ENCODE measurements at regions not wholly inside any gene's neighbourhood (a gene's known extent, or its start where the extent isn't known, plus 50 kb on each side); places are given as distances from the start of the nearest gene placed in this dataset.

DNA sequence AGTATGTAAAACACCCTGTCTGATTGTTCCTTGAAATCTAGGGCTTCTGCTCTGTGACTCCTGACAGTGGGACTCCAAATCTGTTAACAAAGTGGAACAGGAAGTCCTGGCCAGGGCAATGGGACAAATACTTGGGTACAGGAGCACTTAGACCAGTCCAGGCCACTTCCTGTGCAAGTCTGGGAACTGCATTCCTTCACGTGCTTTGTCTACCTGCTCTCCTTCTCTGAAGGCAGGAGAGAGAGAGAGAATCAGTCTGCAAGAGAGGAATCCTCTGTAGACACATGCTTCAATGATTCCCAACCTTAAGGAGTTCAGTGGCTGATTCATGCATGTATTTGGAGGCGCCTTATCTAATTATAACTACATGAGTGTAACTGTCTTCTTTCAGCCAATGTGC, 530.2 kb downstream of the GATA3 start:
- Mint-ChIP-seq H3K27ac (no peak overlapping the region), H3K4me1 (no peaks in the 10 kb centered on the region), H3K4me3 (no peak overlapping the region), H3K27me3 (peaks cover 57% of the 10 kb centered on the region), H3K36me3 (ENCODE audit: low read depth) (no peaks in the 10 kb centered on the region)
- ATAC-seq = no peak
- no peak for DNase-seq
- H3K9me3 ChIP-seq (ENCODE audit: control insufficient read depth, low read length, poor library complexity, severe bottlenecking) = no peaks in the 10 kb centered on the region

DNA sequence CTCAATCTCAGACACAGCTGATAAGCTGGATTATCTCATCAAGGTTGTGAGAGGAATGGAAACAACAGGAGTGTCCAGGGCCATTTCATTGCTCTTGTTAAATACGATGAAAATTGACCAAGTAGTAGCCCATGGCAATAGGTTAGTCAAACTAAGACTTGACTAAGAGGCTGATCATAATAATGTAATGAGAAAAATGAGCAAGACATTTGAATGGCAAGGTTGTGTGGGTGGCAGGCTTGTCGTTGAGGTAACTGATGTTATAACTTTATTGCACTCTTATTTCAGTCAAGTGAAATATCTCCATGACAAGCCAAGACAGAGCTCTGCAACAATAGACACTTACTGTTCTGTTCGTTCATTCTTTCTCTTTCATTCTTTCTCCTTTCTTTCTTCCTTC, 532.0 kb downstream of the GATA3 start:
- no peak overlapping the region for H3K4me3 Mint-ChIP-seq
- no peaks in the 10 kb centered on the region for H3K36me3 Mint-ChIP-seq (ENCODE audit: low read depth)
- ATAC-seq (no peak), DNase-seq (no peak)
- H3K27me3 Mint-ChIP-seq = peaks cover 60% of the 10 kb centered on the region
- no peak overlapping the region for H3K27ac Mint-ChIP-seq
- H3K9me3 ChIP-seq (ENCODE audit: control insufficient read depth, low read length, poor library complexity, severe bottlenecking) = no peaks in the 10 kb centered on the region
- H3K4me1 Mint-ChIP-seq = no peaks in the 10 kb centered on the region

DNA sequence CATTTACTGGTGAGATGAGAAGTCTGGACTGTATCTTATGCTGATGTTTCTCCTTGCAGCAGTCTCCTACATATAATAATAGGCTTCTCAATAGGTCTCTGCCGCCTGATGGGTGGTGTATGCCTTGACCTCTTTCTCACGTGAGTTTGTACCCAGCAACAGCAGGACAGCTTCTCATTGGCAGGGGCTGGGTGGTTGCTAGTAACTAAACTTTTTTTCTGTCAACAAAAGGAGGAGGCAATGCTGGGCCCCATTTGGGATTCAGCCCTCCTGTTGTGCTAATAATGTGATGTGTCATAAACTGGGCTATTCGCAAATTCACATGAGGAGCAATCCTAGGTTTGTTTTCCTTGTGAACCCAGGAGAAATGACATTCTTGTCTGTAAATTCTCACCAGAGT, 533.6 kb downstream of the GATA3 start:
- Mint-ChIP-seq H3K4me3 (no peak overlapping the region), H3K27me3 (peaks cover 58% of the 10 kb centered on the region), H3K4me1 (no peaks in the 10 kb centered on the region), H3K36me3 (ENCODE audit: low read depth) (no peaks in the 10 kb centered on the region), H3K27ac (no peak overlapping the region)
- DNase-seq (no peak), ATAC-seq (no peak)
- H3K9me3 ChIP-seq (ENCODE audit: control insufficient read depth, low read length, poor library complexity, severe bottlenecking) = no peaks in the 10 kb centered on the region

DNA sequence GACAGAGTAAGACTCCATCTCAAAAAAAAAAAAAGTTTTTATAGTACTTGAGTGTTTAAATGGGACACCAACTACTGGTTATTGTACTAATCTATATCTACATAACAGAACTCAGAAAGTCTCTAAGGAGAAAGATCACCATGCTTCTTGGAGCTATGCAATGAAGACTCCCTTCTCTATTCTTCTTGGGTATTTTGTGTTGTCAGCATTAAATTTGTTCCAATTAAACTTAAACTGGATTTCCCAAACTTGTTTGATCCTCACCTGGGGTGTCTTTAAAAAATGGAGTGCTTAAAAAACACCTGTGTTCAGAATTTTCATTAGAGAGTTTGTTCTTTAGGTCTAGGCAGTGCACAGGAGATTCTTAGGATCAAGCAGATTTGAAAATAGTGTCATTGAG, 536.0 kb downstream of the GATA3 start:
- Mint-ChIP-seq H3K4me3 (no peak overlapping the region), H3K36me3 (ENCODE audit: low read depth) (no peaks in the 10 kb centered on the region), H3K27ac (no peak overlapping the region), H3K27me3 (peaks cover 44% of the 10 kb centered on the region), H3K4me1 (no peaks in the 10 kb centered on the region)
- DNase-seq = no peak
- no peaks in the 10 kb centered on the region for H3K9me3 ChIP-seq (ENCODE audit: control insufficient read depth, low read length, poor library complexity, severe bottlenecking)
- no peak for ATAC-seq

DNA sequence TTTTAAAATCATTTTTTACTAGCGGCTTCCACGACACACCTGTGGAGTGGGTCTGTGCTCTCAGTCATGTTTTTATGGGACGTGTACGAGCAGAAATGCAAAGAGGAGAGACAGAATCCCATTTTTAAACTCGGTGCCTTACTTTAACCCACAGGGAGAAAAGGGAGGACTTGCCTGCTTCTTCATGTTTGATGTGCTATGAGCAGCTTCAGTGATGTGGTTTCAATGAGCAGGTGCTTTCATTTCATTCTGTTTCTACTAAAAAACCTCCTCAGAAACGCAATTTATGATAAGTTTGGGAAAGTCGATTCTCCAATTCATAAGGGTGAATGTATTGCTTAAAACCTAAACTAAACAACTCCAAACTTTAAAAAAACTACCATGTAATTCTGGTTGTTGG, 537.2 kb downstream of the GATA3 start:
- Mint-ChIP-seq H3K4me3 (no peak overlapping the region), H3K27me3 (peaks cover 44% of the 10 kb centered on the region), H3K27ac (no peak overlapping the region), H3K4me1 (no peaks in the 10 kb centered on the region), H3K36me3 (ENCODE audit: low read depth) (no peaks in the 10 kb centered on the region)
- DNase-seq = no peak
- no peak for ATAC-seq
- H3K9me3 ChIP-seq (ENCODE audit: control insufficient read depth, low read length, poor library complexity, severe bottlenecking) = no peaks in the 10 kb centered on the region

DNA sequence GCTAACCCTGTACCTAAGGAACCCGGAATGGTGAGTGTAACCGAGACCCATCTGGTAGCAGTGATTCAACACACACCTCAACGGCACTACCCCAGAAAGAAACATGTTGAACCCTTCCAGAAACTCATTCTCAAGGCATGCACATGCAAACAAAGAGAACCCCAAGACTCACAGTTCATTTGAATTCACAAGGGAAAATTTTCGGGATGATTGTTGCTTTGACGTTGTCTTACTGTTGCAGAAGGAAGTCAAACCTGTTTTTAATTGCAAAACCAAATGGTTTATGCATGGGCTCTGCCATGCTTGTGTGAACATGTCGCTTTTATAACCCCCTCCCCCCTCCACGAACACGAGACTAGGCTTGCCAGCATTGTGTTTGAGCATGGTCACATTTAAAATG, 539.7 kb downstream of the GATA3 start:
- H3K4me1 Mint-ChIP-seq = no peaks in the 10 kb centered on the region
- peaks cover 23% of the 10 kb centered on the region for H3K27me3 Mint-ChIP-seq
- no peaks in the 10 kb centered on the region for H3K9me3 ChIP-seq (ENCODE audit: control insufficient read depth, low read length, poor library complexity, severe bottlenecking)
- H3K27ac Mint-ChIP-seq = no peak overlapping the region
- ATAC-seq = no peak
- no peak for DNase-seq
- no peaks in the 10 kb centered on the region for H3K36me3 Mint-ChIP-seq (ENCODE audit: low read depth)
- H3K4me3 Mint-ChIP-seq = no peak overlapping the region

DNA sequence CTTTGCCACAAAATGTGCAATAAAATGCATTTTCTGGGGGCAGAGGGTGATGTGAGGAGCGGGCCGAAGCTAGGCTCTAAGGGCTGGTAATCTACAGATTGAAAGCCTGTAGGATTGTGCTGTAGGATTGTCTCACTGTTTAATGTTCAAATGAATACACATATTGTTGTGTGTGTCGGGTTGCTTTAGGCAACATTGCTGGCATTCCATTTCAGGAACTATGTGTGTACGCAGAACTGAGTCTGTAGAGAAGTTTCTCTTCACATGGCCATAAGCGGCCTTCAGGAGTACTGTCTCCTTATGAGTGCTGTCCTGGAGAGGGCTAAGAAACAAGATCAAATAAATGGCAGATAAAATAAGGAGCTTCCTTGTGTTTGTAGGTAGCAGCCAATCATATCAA, 540.2 kb downstream of the GATA3 start:
- H3K4me1 Mint-ChIP-seq = no peaks in the 10 kb centered on the region
- DNase-seq (no peak), ATAC-seq (no peak)
- no peaks in the 10 kb centered on the region for H3K36me3 Mint-ChIP-seq (ENCODE audit: low read depth)
- H3K9me3 ChIP-seq (ENCODE audit: control insufficient read depth, low read length, poor library complexity, severe bottlenecking) = no peaks in the 10 kb centered on the region
- no peak overlapping the region for H3K27ac Mint-ChIP-seq
- peaks cover 22% of the 10 kb centered on the region for H3K27me3 Mint-ChIP-seq
- no peak overlapping the region for H3K4me3 Mint-ChIP-seq

DNA sequence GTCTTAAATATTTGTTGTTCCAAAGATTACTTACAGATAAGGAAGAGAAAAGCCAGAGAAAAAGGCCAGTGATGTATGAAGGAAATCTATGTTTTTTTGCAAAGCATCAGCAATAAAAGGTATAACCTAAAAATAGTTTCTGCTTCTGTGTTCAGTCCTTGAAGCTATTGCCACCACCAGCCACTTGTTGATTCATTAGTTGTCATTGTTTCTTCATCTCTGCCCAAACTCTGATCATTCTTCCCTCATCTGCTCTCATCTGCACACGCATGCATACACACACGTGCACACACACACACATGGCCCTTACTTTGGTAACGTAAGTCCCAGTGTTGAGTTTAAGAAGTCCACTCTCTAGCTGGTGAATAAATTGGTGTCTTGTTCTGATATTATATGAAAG, 540.7 kb downstream of the GATA3 start:
- Mint-ChIP-seq H3K27me3 (peaks cover 19% of the 10 kb centered on the region), H3K4me3 (no peak overlapping the region), H3K27ac (no peak overlapping the region), H3K4me1 (no peaks in the 10 kb centered on the region), H3K36me3 (ENCODE audit: low read depth) (no peaks in the 10 kb centered on the region)
- no peaks in the 10 kb centered on the region for H3K9me3 ChIP-seq (ENCODE audit: control insufficient read depth, low read length, poor library complexity, severe bottlenecking)
- no peak for DNase-seq
- no peak for ATAC-seq

DNA sequence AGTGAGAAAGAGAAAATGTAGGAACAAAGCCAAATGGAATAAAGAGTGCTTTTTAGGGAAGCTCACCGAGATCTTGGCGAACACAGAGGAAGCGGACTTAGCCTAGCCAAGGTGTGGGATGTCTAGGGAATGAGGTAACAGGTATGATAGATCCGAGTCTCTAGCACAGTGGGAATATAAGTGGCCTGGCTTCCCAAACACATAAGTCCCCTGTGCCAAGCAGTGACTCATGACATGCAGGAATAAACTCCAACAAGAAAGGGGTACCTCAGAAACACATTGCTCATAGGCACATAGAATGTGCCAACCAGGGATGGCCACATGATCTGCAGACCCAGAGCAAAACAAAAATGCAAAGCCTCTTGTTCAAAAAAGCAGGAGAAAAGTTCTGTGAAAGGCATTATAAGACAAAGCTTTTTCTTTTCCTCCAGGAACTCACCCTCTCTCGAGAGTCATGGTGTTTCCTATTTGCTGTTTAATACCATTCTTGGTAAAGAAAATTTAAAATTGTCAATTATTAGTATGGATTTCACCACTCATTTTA, 542.5 kb downstream of the GATA3 start:
- Mint-ChIP-seq H3K36me3 (ENCODE audit: low read depth) (no peaks in the 10 kb centered on the region), H3K4me3 (no peak overlapping the region), H3K4me1 (no peaks in the 10 kb centered on the region), H3K27ac (no peak overlapping the region), H3K27me3 (peaks cover 8% of the 10 kb centered on the region)
- H3K9me3 ChIP-seq (ENCODE audit: control insufficient read depth, low read length, poor library complexity, severe bottlenecking) = no peaks in the 10 kb centered on the region
- ATAC-seq = no peak
- no peak for DNase-seq

DNA sequence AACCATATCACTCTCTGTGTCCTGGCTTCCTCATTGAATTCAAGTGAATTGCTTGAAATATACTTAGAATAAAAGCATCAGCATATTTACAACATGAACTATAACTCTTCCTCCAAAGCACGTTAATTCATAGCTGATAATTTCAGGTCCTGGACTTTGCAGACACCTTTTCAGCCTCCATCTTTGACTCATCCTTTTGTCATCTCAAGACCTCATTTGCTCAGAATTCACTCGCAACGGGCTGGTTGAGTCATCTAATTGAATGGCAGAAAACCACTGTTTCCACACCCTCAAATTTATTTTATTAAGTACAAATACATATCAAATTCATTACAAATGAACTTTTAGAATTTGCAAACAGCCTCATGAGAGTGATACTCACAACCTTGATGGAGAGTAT, 545.7 kb downstream of the GATA3 start:
- no peak for ATAC-seq

DNA sequence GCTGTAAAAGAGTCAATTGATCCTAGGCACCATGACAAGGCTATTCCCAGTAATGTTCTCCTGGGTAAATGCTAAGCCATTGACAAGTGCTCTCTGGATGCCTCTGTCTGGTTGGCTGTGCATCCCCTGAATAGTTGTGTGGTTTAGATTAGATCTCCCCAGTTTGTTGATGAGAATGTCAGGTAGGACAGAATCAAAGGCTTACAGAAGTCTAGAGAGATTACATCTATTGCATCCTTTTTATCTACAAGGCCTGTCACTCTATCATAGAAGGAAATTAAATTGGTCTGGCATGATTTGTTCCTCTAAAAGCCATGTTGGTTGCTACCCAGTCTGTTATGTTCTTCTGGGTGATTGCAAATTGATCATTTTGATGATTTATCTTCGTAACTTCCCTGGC, 548.3 kb downstream of the GATA3 start:
- Mint-ChIP-seq H3K36me3 (ENCODE audit: low read depth) (no peaks in the 10 kb centered on the region), H3K4me1 (no peaks in the 10 kb centered on the region), H3K4me3 (no peak overlapping the region), H3K27me3 (no peaks in the 10 kb centered on the region), H3K27ac (no peak overlapping the region)
- DNase-seq (no peak), ATAC-seq (no peak)
- H3K9me3 ChIP-seq (ENCODE audit: control insufficient read depth, low read length, poor library complexity, severe bottlenecking) = no peaks in the 10 kb centered on the region

More for the DNA sequence above, 545.7 kb downstream of the GATA3 start:
- Mint-ChIP-seq H3K27me3 (peaks cover 8% of the 10 kb centered on the region), H3K4me1 (no peaks in the 10 kb centered on the region), H3K36me3 (ENCODE audit: low read depth) (no peaks in the 10 kb centered on the region), H3K27ac (no peak overlapping the region), H3K4me3 (no peak overlapping the region)
- DNase-seq = no peak
- no peaks in the 10 kb centered on the region for H3K9me3 ChIP-seq (ENCODE audit: control insufficient read depth, low read length, poor library complexity, severe bottlenecking)

DNA sequence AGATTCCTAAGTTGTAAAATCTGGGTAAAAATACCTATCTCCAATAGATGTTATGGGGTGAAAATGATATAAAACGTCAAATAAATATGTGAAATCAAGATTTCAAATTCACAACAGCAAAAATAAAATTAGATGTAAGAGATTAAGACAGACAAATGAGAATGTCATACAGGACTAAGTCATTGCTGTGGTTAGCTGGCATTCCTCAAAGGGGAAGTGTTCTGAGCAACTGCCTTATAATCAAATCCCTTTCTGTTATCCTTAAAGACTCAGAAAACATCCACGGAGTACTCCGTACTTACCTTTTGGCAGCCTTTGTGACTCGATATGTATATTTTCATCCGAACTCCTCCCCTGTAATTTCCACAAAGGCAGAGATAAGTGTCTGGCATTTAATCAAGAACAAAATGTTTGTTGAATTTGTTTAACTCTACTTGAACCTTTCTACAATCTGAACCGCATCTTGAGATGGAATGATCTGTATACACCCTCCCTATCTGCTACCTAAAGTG, 559.6 kb downstream of the GATA3 start:
- H3K4me1 Mint-ChIP-seq = peaks cover 7% of the 10 kb centered on the region
- H3K4me3 Mint-ChIP-seq = no peak overlapping the region

DNA sequence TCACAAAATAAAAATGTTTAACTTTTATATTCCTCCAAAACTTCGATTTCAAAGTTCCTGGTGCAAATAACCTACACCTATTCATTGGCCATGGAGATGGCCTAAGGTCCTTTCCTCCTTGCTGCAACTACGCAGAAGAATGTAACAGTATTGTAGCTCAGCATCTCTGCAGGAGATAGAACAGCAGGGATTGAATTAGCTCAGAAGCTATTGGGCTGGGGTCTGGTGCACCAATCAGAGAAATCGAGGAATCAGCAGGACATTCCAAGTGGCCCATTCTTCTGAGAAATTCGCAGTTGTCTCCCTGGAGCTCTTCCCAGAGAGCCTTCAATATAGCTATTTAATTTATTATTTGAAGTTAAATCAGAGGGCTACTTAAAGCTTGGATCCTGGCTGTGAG, 560.6 kb downstream of the GATA3 start:
- no peak overlapping the region for H3K27ac Mint-ChIP-seq
- H3K27me3 Mint-ChIP-seq = peaks cover 16% of the 10 kb centered on the region
- no peaks in the 10 kb centered on the region for H3K9me3 ChIP-seq (ENCODE audit: control insufficient read depth, low read length, poor library complexity, severe bottlenecking)
- H3K4me3 Mint-ChIP-seq = no peak overlapping the region
- DNase-seq (no peak), ATAC-seq (no peak)
- H3K36me3 Mint-ChIP-seq (ENCODE audit: low read depth) = no peaks in the 10 kb centered on the region
- H3K4me1 Mint-ChIP-seq = peaks cover 7% of the 10 kb centered on the region

More for the DNA sequence above, 559.6 kb downstream of the GATA3 start:
- ATAC-seq (no peak), DNase-seq (no peak)
- H3K27ac Mint-ChIP-seq = no peak overlapping the region
- H3K27me3 Mint-ChIP-seq = peaks cover 14% of the 10 kb centered on the region
- no peaks in the 10 kb centered on the region for H3K9me3 ChIP-seq (ENCODE audit: control insufficient read depth, low read length, poor library complexity, severe bottlenecking)
- H3K36me3 Mint-ChIP-seq (ENCODE audit: low read depth) = no peaks in the 10 kb centered on the region

DNA sequence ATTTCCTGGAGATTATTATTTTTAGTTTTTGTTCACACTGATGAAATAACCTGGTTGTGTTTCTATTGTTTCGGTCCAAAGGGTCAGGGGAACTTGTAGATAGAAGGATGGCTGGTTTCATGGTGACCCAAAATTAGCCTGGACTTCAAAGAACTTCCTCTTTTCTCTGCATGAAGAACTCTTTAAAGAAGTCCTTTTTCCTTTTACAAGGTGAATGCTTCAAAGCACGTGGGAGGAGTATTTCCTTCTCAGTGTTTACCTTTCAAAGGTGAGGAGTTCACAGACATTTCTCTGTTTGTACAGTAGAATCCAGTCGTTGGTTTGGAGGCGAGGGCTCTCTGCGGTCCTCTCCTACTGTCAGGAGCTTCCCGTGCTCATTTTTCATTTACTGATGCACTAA, 561.7 kb downstream of the GATA3 start:
- Mint-ChIP-seq H3K4me1 (peaks cover 7% of the 10 kb centered on the region), H3K36me3 (ENCODE audit: low read depth) (no peaks in the 10 kb centered on the region), H3K27me3 (peaks cover 16% of the 10 kb centered on the region), H3K4me3 (no peak overlapping the region), H3K27ac (no peak overlapping the region)
- DNase-seq = no peak
- H3K9me3 ChIP-seq (ENCODE audit: control insufficient read depth, low read length, poor library complexity, severe bottlenecking) = no peaks in the 10 kb centered on the region
- no peak for ATAC-seq
